Activated CD8-positive, alpha-beta memory T cell treated with anti-CD3 and anti-CD28 coated beads for 36 hours (primary cell): ENCODE measurements at regions not wholly inside any gene's neighbourhood (a gene's known extent, or its start where the extent isn't known, plus 50 kb on each side); places are given as distances from the start of the nearest gene placed in this dataset.
"Not testable (repeated sequence)": the region's sequence is repeated elsewhere in the genome, so short reads cannot be mapped to it uniquely, and the experiment has no call there.

ENCODE experiments used
- CTCF ChIA-PET: fragments of 350-600 bp; sonication (Branson Sonifier 250); formaldehyde crosslinking; loops from one replicate; lab custom pipeline; 2021; ENCODE audit warnings: antibody characterized with exemption; lab: Charles Lee
- POLR2A ChIA-PET: fragments of 350-600 bp; sonication (Branson Sonifier 250); formaldehyde crosslinking; loops from one replicate; lab custom pipeline; 2021; ENCODE audit warnings: antibody characterized with exemption; lab: Charles Lee

DNA sequence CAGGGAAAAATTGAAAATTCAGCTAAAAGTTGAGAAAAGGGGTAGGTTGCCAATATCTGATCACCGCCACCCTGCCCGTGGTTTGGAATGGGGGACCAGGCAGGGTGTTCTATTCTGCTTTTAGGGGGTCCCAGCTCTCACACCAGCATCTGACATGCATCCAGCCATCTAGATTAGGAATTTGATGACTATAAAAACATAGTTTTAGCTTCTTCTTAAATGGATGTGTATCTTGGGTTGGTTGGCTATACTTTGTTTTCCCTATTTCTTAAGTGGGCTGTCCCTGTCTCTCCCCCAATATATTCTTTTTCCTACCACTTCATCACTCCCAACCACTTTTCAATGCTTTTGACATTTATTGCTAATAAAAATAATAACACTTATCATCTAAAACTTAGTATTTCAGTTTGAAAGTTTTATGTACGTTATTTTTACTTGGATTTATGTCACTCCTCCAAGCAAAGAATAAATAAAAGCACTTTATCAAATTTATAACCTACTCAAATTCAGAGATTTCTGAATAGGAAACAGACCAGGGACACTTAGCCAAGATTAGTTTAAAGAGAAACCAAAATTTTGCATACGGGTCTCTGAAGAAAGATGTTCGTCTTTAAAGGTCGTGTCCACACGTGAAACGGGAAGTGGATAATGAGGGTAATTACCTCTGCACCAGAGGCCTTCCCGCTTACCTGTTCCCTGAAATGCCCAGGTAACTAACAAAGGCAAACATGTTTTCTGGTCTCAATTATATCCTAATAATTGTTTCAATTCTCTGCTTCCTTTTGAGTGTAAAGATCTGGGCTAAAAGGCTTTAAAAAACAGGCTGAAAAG is 233.2 kb upstream of the AUTS2 start:
- ChIA-PET POLR2A (no interaction called here), CTCF (no interaction called here)

DNA sequence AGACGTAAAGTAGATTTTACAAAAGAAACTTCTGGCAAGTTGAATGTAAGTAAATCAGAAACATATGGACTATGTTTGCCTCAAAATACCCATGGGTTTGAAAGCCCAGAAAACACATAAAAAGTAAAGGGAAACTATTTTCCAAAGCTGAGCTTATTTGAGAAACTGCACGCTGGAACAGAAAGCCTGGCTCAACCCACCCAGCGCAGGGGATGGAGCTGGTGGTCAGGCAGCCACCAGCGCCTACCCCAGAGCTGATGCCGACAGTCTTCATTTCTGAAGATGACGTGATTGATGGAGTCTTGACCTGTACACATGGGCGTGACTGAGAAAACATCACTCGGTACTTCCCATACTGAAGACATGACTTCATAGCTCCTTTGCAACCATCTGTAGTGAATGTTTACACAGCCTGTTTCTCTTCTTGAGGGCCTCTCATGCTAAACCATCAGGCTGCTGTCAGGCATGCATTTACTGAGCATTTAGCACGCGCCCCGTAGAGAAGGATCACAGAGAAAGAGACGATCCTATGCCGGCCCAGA is 232.6 kb upstream of the AUTS2 start:
- POLR2A ChIA-PET, result no interaction called here
- CTCF ChIA-PET, result no interaction called here

DNA sequence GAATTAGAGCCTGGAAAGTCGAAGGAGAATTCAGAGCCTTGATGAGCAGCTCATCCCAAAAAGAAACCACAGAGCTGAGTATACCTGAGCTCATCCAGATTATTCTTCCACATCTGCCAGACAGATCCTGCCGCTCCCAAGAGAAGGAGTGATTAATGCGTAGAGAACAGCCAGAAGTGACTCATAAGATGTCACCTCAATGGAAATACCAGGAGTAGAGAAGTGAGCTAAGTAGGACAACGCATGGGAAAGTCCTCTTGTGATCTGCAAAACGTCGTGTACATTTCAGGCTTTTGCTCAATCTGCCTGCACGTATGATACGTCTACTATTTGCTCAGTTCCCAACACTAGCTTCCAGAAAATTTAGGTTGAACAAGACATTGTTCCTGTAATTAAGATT is 230.5 kb upstream of the AUTS2 start:
- CTCF ChIA-PET, result no interaction called here
- POLR2A ChIA-PET, result no interaction called here

DNA sequence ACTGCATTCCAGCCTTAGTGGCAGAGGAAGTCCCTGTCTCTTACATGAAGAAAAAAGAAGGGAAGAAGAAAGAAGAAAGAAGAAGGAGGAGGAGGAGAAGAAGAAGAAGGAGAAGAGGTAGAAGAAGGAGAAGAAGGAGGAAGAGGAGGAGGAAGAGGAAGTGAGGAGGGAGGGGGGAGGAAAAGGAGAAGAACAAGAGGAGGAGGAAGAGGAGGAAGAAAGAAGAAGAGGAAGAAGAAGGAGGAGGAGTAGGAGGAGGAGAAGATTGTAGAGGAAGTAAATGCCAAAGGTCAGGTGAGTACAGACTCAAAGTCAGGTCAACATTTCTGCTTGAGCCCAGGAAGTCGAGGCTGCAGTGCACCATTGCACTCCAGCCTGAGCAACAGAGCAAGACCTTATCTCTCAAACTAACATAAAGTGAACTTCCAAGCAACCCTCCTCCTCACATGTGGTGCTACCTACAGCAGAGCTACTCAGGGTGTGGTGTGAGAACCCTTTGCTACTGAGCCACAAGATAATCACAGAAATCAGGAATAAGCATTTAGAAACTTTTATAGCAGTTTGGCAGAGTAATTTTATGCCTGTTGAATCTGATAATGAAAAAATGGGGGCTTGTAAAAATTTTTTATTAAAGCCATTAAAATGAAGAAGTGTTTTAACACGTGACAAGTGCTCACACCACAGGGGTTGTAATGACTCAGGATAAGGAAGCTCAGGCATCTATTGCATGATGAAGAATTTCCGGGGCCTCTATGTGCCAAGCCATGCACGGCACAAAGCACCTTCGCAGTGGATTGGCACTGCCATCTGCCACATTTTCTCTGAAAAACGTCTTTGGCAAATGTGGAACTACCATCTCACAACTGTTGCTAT is 224.9 kb upstream of the AUTS2 start:
- ChIA-PET POLR2A (no interaction called here), CTCF (interaction anchor here (0.7 kb wide), 1 partner anchor 966 kb away, joined by 3 read pairs; no protein-coding TSS in a partner anchor)

DNA sequence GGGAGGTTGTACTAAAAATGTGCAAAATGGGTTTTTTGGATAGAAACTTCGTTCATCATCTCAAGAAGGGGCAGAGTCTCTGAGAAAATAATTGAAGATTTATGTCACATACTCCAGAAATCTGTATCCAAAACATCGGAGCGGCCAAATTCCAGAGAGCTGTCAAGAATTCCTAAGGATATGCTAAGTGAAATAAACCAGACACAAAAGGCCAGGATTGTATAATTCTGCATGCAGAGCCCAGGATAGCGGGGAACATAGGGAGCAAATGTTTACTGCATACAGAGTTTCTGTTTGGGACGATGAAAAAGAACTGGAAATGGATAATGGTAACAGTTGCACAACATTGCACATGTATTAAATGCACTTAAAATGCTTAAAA is 224.2 kb upstream of the AUTS2 start:
- POLR2A ChIA-PET, result no interaction called here
- CTCF ChIA-PET, result no interaction called here

DNA sequence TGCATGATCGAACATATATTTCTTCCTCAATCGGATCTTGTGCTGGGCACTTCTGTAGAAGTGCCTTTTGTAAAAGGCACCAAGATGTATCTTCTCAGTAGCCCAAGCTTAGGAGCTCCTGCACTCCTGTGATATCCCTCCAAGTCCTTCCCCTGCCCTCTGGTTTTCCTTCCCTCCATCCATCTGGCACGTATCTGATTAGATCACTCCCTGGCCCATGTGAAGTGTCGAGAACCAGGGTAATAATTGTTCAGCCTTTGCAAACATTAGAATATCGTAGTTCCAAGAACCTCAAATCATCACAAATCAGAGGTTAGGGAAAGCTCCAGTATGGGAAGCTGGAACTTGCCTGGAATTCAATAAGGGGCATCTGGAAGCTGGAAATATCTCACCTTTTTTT is 221.1 kb upstream of the AUTS2 start:
- ChIA-PET CTCF (no interaction called here), POLR2A (no interaction called here)

DNA sequence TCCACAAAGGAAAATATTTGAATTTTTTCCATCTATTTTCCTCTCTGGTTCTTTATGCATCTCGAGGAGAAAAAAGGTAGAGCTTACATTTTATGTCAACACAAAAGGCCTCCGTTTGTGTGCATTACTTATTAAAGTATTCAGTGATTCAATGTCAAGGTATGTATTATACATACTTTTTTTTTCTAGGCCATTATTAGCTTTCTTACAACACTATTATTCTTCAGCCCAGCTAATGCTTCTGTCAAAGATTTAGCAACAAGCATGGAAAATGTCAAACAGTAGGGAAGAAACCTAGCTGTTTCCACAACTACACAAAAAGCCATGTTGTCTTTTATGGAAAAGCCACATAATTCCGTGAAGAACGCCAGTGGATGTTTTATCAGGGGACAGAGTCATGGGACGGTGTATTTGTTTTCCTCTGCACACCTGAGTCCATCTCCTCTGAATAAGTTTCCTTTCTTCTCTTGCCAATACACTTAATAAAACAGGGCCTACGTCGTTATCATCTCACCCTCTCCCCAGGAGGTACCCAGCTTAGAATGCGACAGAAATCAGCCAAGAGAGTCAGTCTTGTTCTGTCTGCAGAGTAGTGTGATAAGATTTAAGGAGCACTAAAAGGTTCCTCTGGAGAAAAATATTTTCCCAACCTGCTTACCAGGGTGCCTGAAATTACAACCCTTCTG is 209.7 kb upstream of the AUTS2 start:
- ChIA-PET CTCF (no interaction called here), POLR2A (no interaction called here)

DNA sequence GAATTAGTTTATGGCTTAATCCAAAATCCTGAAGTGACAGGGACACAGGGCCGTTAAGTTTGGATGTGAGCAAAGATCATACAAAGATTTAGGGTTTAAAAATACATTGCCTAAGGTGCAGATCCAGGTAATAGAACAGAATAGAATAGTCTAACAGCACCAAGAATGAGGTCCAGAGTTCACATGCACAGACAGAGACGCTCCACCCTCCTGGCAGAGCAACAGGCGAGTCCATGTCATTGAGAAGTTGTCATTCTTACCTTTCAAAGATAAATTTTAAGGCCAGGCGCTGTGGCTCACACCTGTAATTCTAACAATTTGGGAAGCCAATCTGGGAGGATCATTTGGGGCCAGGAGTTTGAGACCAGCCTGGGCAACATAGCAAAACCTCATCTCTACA is 209.1 kb upstream of the AUTS2 start:
- ChIA-PET CTCF (no interaction called here), POLR2A (no interaction called here)

DNA sequence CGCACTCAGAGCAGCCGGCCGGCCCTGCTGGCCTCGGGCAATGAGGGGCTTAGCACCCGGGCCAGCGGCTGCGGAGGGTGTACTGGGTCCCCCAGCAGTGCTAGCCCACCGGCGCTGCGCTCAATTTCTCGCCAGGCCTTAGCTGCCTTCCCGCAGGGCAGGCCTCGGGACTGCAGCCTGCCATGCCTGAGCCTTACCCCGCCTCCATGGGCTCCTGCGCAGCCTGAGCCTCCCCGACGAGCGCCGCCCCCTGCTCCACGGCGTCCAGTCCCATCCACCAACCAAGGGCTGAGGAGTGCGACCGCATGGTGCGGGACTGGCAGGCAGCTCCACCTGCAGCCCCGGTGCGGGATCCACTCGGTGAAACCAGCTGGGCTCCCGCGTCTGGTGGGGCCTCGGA is 204.4 kb upstream of the AUTS2 start:
- CTCF ChIA-PET, result not testable (repeated sequence)

DNA sequence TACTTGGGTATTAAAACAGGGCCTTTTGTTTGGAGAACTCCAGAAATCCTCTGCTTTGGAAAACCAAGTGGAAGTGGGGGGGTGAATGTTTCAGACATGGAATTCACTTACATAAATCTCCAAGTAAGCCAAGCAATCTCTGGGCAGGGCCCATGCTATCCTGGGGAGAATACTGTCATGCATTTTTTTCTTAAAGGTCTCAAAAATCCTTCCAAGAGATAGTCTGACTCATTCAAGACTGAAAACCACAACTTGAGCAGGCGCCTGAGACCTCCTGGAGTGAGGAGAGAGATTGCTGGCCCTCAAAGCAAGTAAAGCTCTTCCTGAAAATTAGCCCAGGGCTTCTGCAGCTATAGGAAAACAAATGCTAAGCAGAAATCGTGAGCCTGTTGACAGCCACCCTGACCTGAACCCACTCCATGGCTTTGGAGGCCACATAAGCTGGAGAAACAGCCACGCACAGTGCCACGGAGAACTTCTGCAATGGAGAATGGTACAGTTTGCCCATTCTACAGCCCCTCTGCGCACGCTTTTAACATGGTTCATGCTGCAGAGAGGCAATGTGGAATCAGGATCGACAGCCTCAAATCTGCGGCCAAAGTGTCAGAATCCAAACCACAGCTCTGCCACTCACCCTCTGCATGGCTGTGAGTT is 203.1 kb upstream of the AUTS2 start:
- CTCF ChIA-PET, result no interaction called here
- POLR2A ChIA-PET, result no interaction called here

More for the DNA sequence above, 204.4 kb upstream of the AUTS2 start:
- POLR2A ChIA-PET, result not testable (repeated sequence)

DNA sequence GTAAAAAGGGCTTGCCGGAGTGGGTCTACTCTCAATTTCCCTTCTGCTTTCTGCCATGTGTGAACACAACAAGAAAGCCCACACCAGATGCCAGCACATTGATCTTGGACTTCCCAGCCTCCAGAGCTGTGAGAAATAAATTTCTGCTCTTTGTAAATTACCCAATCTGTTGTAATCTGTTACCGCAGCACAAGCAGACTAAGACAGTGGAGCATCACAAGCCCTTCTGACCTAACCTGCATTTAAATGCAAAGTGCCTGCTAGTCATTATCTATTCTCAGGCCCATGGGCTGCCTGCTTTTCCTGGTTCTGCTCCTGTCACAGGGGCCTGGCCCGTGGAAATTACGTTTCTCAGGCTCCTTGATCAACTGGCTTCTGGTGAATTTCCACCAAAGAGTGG is 199.3 kb upstream of the AUTS2 start:
- ChIA-PET POLR2A (interaction anchor here (0.5 kb wide), 1 partner anchor 18 kb away, joined by 3 read pairs; no protein-coding TSS in a partner anchor), CTCF (no interaction called here)

DNA sequence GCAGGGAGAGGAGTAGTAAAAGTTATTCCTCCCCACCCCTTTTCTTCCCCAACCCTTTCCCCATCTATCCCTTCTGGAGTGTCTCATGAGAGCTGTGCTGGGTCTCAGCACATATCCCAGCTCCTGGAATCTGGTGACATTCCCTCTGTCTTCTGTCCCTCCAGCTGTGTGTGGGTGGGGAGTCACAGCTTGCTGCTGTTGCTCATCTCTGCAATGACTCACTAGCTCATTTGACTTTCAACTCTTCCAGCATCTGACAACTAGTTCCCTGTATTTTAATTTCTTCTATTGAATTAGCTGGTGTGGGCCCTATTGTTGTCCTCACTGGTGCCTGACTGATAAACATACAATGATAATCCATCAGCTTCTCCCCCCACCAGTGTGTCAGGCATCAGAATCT is 198.9 kb upstream of the AUTS2 start:
- POLR2A ChIA-PET, result interaction anchor here (0.5 kb wide), 1 partner anchor 18 kb away, joined by 3 read pairs; no protein-coding TSS in a partner anchor

DNA sequence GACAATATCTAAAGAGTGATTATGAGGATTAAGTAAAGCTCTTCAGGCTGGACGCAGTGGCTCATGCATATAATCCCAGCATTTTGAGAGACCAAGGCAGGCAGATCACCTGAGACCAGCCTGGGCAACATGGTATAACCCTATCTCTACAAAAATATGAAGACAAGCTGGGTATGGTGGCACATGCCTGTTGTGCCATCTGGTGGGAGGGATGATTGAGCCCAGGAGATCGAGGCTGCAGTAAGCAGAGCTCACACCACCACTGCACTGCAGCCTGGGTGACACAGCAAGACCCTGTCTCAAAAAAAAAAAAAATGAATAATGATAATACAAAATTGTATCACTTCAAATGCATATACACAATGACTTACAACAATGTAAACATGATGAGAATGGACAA is 195.6 kb upstream of the AUTS2 start:
- ChIA-PET CTCF (no interaction called here), POLR2A (no interaction called here)

More for the DNA sequence above, 198.9 kb upstream of the AUTS2 start:
- CTCF ChIA-PET, result no interaction called here

DNA sequence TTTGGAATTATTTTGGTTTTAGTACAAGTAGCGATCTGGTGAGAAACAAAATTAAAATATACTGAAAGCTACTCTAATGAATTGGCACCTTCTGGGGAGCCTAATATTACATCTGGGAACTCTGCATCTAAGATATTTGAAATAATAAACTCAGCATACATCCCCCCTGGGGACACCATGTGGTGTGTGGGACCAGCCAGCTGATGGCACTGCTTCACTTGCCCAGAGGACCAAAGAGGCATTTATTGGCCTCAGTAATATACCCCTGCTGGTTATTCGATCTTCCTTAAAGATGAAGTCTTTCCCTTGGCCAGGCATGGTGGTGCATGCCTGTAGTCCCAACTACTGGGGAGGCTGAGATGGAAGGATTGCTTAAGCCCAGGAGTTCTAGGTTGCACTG is 195.1 kb upstream of the AUTS2 start:
- ChIA-PET POLR2A (no interaction called here), CTCF (no interaction called here)

DNA sequence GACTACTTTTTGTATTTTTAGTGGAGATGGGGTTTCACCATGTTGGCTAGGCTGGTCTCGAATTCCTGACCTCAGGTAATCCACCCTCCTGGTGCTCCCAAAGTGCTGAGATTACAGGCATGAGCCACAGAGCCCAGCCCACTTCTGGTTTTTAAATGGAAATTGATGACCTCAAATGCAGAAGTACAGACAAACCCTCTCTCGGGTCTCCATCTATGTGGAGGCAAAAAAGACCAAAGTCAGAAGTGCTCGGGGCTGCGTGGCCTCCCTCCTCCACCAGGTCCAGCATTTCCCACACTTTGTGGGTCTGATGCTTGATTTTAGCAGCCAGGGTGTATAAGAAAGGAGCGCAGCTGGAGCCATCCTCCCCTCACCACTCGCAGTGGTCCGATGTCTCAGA is 187.3 kb upstream of the AUTS2 start:
- ChIA-PET CTCF (no interaction called here), POLR2A (no interaction called here)

DNA sequence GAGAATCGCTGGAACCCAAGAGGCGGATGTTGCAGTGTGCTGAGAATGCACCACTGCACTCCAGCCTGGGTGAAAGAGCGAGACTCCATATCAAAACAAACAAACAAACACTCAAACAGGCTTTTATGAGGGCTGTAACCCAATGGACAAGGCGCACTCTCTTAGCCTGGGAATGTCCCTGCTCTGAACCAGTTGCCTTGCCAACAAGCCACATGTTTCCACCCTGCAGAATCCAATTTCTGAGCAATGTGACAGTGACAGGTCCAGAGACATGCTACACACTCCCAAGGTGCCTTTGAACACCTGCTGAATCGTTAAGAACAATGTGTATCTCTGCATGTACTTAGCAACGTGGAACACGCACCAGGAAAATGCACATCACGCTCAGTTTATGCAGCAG is 186.8 kb upstream of the AUTS2 start:
- CTCF ChIA-PET, result no interaction called here
- POLR2A ChIA-PET, result no interaction called here

DNA sequence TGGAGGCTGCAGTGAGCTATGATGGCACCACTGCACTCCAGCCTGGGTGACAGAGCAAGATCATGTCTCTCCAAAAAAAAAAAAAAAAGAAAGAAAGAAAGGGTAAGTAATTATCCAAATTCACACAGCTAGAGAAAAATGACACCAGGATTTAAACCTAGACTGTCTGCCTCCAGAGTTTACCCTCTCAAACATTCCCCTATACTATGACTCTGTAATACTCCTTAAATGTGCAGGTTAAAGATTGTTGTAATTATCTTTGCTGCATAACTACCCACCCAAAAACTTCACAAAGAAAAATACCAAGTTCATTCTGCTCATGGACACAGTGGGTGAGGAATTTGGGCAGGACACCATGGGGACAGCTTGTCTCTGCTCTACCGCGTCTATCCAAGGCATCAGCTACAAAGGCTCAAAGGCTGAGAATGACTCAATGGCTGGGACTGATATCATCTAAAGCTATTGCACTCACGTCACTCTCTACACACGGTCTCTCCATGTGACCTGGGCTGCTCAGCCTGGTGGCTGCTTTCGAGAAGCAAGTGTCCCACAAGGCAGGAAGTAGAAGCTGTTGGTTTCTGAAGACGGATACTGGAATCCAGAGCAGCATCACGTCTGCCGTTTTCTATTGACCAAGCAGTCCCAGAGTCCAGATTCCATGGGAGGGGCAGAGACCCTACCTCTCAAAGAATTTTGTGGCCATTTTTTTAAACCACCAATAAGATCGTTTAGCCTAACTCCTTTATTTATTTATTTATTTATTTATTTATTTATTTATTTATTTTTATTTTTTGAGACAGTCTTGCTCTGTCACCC is 185.7 kb upstream of the AUTS2 start:
- POLR2A ChIA-PET, result no interaction called here
- CTCF ChIA-PET, result no interaction called here

DNA sequence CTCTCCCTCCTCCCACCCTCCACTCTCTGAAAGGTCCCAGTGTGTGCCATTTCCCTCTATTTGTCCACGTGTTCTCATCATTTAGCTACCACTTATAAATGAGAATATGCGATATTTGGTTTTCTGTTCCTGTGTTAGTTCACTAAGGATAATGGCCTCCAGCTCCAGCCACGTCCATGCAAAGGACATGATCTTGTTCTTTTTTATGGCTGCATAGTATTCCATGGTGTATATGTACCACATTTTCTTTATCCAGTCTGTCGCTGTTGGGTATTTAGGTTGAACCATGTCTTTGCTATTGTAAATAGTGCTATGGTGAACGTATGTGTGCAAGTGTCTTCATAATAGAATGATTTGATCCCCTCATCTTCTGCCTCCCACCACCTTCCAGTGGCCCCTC is 183.7 kb upstream of the AUTS2 start:
- ChIA-PET CTCF (no interaction called here), POLR2A (no interaction called here)
